GM12875 (cell line): ENCODE measurements at regions not wholly inside any gene's neighbourhood (a gene's known extent, or its start where the extent isn't known, plus 50 kb on each side); places are given as distances from the start of the nearest gene placed in this dataset.

ENCODE experiments used
- H3K4me3 ChIP-seq: one replicate; pipeline ENCODE4 v1.5.1; 2011; ENCODE audit warnings: low read depth, low read length, control low read depth
- TF ChIP-seq, protein P1 (sequence below): IDR thresholded peaks from 2 replicates; pipeline ENCODE4 v1.5.1; 2011; ENCODE audit warnings: low read depth, mild to moderate bottlenecking, control low read depth, inconsistent platforms, low read length, moderate library complexity, borderline replicate concordance; ENCODE audit not compliant: insufficient read depth

DNA sequence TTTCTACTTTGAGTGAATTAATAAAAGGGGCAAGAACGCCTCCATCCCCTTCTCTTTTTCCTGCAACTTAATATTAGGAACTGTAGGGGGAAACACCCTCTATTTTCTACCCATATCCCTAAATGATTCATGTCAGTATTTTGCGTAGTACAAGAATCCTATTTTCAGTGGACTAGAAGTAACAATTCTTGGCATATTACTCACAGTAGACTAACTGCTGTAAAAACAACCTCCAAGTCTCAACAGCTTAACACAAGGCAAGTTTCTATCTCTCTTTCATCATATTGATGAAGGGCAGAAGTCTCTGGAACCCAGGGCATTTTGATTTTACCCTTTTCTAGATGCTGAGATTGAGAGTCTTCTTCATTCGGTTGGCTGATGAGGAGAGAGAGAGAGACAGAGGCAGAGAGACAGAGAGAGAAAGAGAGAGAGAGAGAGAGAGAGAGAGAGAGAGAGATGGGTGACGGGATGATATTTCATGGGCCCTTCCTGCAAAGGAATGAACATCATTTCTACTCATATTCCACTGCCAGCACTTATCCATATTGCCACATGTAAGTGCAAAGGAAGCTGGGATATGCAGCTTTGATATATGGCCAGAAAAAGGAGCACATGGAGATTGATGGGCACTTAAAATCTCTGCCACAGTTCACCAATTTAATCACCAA, 481.6 kb downstream of the LPIN1 start:
- TF ChIP-seq, protein P1, sequence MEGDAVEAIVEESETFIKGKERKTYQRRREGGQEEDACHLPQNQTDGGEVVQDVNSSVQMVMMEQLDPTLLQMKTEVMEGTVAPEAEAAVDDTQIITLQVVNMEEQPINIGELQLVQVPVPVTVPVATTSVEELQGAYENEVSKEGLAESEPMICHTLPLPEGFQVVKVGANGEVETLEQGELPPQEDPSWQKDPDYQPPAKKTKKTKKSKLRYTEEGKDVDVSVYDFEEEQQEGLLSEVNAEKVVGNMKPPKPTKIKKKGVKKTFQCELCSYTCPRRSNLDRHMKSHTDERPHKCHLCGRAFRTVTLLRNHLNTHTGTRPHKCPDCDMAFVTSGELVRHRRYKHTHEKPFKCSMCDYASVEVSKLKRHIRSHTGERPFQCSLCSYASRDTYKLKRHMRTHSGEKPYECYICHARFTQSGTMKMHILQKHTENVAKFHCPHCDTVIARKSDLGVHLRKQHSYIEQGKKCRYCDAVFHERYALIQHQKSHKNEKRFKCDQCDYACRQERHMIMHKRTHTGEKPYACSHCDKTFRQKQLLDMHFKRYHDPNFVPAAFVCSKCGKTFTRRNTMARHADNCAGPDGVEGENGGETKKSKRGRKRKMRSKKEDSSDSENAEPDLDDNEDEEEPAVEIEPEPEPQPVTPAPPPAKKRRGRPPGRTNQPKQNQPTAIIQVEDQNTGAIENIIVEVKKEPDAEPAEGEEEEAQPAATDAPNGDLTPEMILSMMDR = no peak
- no peak overlapping the region for H3K4me3 ChIP-seq

DNA sequence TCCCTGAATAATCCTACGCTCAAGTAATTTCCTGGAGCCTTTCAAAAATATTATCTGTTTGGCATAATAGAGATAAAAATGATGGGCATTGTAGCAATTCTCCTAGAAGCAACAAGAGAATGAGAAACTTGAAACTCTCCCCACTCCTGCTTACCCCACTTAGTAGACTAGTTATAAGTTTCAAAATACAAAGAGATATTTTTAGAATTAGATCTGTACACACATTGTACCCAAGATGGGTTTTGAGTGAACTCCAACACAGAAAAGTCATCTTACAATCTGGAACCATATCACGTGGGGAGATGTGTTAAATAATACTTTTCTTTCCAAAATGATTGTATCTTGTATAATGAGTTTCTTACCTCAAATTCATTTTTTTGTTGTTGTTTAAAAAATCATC, 484.9 kb downstream of the LPIN1 start:
- TF ChIP-seq, protein P1 = no peak
- no peak overlapping the region for H3K4me3 ChIP-seq

DNA sequence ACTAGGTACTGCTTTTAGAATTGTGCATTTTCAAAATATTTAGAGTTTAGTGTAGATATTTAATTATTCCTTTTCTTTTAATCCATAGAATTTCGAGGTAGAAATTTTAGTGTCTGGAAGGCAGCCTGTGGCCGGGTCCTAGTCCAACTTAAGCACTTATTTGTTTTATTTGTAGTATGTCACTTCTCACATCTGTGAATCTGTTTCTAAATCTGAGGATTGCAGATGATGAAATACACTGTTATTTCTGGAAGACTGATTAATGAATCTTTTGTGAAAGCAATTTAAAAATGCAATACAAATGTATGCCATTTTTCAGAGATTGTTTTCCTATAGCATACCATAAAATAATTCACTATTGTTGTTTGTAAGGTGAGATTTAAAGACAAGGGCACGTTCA, 483.9 kb upstream of the TRIB2 start:
- no peak overlapping the region for H3K4me3 ChIP-seq

DNA sequence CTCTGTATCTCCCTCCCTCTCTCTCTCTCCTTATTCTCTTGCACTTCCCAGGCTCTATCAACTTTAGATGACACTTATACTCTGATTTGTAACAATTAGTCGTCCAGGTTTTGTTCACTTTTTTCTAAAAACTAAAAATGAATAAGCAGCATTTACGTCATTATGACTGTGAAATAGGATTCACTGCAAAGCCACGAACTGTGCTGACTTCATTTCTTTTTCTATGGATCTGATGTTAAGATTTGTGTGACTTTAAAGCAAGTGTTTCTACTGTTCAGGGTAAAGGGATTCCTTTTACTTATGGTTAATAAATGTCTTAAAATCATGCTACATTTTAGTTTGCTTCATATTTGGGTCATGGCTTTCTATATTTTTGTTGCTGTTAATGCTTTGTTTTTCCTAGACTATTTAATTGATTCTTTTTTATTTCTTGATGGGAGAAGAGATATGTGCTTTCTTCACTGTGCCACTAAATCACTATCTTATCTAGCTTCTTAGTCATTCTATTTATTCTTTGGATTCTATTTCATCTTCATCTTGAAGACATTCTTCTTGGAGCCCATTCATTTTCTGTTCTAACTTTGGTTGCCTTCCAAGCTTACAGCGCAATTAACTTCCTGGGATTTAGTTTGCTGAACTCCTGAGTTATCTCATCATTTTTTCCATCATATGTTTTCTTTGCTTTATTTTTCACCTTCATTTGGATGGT, 480.4 kb upstream of the TRIB2 start:
- TF ChIP-seq, protein P1 = no peak
- H3K4me3 ChIP-seq = no peak overlapping the region

More for the DNA sequence above, 483.9 kb upstream of the TRIB2 start:
- TF ChIP-seq, protein P1 = no peak

DNA sequence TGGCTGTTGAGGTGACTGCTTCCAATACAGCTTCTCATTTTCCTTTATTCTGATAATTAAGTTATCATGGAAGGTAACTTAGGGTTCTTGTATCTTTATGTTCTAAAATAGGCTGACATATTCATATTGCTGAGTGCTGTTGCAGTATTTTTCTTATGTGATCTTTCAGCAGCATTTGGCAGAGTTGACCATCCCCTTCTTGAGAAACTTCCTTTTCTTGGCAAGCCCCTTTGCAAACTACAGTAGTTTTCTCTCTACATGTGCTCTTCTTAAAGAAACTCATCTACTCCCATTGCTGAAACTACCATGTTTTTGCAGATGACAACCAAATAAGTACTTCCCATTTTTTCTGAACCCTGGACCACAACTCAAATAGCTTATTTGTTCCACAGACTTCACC, 476.5 kb upstream of the TRIB2 start:
- TF ChIP-seq, protein P1 = no peak
- H3K4me3 ChIP-seq = no peak overlapping the region

DNA sequence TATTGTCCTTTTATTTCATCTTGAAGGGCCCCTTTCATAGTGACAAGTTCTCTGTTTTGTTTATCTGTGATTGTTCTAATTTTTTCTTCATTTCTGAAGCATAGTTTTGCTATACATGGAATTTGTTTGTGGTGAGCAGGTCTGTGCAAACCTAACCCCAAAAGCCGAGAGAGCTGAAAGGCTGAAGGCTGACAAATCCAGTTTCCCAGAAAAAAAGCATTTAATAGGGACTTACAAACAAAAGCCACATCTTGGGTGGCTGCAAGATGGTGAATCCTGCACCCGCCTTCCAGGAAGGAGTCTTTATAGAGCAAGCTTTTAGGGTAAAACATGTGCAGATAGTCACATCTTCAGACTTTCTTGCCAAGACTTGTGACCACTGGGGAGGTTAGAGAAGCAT, 473.4 kb upstream of the TRIB2 start:
- H3K4me3 ChIP-seq = no peak overlapping the region
- TF ChIP-seq, protein P1 = no peak

DNA sequence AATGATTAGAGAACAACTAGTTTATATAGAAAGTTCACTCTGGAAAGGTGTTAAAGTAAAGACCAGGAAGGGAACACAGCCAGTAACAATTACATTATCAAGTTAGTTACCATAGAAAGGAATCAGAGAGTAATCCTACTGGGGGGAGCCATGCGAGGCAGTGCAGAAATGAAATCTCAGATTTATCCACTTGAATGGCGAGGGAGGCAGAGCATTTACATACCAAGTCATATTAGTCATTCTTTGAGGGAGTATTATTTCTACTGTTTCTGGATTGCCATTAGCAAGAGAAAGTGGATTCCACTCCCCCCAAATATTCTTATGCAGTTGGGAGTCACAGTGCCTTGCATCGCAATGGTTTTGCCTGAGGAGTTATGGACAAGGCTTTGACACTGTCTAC, 472.7 kb upstream of the TRIB2 start:
- H3K4me3 ChIP-seq = no peak overlapping the region
- TF ChIP-seq, protein P1 = no peak
